ENCODE measurements at regions not wholly inside any gene's neighbourhood (a gene's known extent, or its start where the extent isn't known, plus 50 kb on each side); places are given as distances from the start of the nearest gene placed in this dataset.
"Not testable (repeated sequence)": the region's sequence is repeated elsewhere in the genome, so short reads cannot be mapped to it uniquely, and the experiment has no call there.

DNA sequence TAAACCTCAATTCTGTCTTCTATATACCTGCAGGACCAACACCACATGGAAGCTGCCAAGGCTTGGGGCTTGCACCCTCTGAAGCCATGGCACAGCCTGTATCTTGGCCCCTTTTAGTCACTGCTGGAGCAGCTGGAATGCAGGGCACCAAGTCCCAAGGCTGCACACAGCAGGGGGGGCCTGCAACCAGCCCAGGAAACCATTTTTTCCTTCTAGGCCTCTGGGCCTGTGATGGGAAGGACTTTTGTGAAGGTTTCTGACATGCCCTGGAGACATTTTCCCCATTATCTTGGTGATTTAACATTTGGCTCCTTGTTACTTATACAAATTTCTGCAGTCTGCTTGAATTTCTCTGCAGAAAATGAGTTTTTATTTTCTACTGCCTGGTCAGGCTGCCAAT, 123.2 kb upstream of the PCGF5 start:
- no peaks in the 10 kb centered on the region for H3K4me1 ChIP-seq (ENCODE audit: control insufficient read depth in 2 of 2, insufficient read depth in 2 of 2, low read length in 1 of 2)
- no peaks in the 10 kb centered on the region for H3K36me3 ChIP-seq (ENCODE audit: control insufficient read depth in 2 of 2, insufficient read depth in 2 of 2, low read length in 1 of 2)
- H3K9me3 ChIP-seq (ENCODE audit: control insufficient read depth in 2 of 2, insufficient read depth in 1 of 2, low read depth in 1 of 2, low read length in 1 of 2) = peaks cover 0 to 5% of the 10 kb centered on the region in 2 donors
- H3K27ac ChIP-seq (ENCODE audit: low read depth in 2 of 2, low read length in 1 of 2) = no peak overlapping the region
- H3K27me3 ChIP-seq (ENCODE audit: control insufficient read depth in 1 of 2, insufficient read depth in 2 of 2, low read length in 2 of 2) = no peaks in the 10 kb centered on the region
- H3K4me3 ChIP-seq (ENCODE audit: low read depth in 1 of 2, low read length in 2 of 2) = no peak overlapping the region

DNA sequence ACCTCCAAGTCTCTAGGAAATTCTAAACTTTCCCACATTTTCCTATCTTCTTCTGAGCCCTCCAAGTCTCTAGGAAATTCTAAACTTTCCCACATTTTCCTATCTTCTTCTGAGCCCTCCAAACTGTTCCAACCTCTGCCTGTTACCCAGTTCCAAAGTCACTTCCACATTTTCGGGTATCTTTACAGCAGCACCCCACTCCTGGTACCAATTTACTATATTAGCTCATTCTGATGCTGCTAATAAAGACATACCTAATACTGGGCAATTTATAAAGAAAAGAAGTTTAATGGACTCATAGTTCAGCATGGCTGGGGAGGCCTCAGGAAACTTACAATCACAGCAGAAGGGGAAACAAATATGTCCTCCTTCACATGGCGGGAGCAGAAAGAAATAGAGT, 122.4 kb upstream of the PCGF5 start:
- not testable (repeated sequence) for H3K36me3 ChIP-seq (ENCODE audit: control insufficient read depth in 2 of 2, insufficient read depth in 2 of 2, low read length in 1 of 2); H3K27me3 ChIP-seq (ENCODE audit: control insufficient read depth in 1 of 2, insufficient read depth in 2 of 2, low read length in 2 of 2); H3K4me3 ChIP-seq (ENCODE audit: low read depth in 1 of 2, low read length in 2 of 2); H3K9me3 ChIP-seq (ENCODE audit: control insufficient read depth in 2 of 2, insufficient read depth in 1 of 2, low read depth in 1 of 2, low read length in 1 of 2); H3K27ac ChIP-seq (ENCODE audit: low read depth in 2 of 2, low read length in 1 of 2); H3K4me1 ChIP-seq (ENCODE audit: control insufficient read depth in 2 of 2, insufficient read depth in 2 of 2, low read length in 1 of 2)
- WGBS, 2 donors = 94 to 98% methylated on average over 2 of the region's 2 CpGs

DNA sequence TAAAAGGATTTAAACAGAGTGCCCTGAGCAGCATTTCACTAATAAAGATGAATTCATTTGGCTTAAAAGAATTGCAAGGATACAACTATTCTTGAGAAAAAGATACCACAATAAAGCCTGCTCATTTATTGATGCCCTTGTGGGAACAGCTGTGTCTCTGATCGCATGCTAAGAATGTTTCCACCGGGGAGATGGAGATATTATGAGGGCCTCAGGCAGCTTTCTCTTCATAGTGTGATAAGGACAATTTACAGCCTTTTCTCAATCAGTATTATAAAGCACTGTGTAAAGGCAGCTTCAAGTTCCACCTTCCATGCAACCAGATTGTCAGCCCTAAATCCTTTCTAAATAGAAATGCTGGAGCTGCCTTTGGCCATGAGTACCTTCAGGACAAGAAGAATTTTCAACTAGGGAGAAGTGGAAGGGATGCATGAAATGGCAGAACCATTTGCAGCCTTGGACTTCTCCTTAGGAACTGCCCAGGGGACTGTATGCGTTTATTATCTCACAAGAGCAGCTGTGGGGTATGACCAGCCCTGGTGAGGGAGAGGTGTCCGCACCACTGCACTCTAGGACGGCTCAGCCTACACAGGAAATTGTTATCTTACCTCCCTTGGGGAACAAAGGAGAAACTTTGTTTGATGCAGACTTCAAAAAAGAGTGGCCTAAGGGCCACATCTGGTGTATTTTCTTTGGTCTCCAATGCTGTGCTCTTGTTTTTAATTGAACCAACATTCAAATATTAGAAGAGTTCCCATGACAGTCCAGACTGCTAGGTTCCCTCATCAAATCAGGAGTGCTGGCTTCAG, 116.9 kb upstream of the PCGF5 start:
- Histone ChIP-seq H3K4me1 (ENCODE audit: control insufficient read depth in 2 of 2, insufficient read depth in 2 of 2, low read length in 1 of 2) (peaks cover 0 to 3% of the 10 kb centered on the region in 2 donors), H3K36me3 (ENCODE audit: control insufficient read depth in 2 of 2, insufficient read depth in 2 of 2, low read length in 1 of 2) (no peaks in the 10 kb centered on the region), H3K4me3 (ENCODE audit: low read depth in 1 of 2, low read length in 2 of 2) (no peak overlapping the region), H3K27ac (ENCODE audit: low read depth in 2 of 2, low read length in 1 of 2) (no peak overlapping the region), H3K9me3 (ENCODE audit: control insufficient read depth in 2 of 2, insufficient read depth in 1 of 2, low read depth in 1 of 2, low read length in 1 of 2) (no peaks in the 10 kb centered on the region), H3K27me3 (ENCODE audit: control insufficient read depth in 1 of 2, insufficient read depth in 2 of 2, low read length in 2 of 2) (no peaks in the 10 kb centered on the region)
- WGBS, 2 donors = 41 to 46% methylated on average over 5 of the region's 5 CpGs

DNA sequence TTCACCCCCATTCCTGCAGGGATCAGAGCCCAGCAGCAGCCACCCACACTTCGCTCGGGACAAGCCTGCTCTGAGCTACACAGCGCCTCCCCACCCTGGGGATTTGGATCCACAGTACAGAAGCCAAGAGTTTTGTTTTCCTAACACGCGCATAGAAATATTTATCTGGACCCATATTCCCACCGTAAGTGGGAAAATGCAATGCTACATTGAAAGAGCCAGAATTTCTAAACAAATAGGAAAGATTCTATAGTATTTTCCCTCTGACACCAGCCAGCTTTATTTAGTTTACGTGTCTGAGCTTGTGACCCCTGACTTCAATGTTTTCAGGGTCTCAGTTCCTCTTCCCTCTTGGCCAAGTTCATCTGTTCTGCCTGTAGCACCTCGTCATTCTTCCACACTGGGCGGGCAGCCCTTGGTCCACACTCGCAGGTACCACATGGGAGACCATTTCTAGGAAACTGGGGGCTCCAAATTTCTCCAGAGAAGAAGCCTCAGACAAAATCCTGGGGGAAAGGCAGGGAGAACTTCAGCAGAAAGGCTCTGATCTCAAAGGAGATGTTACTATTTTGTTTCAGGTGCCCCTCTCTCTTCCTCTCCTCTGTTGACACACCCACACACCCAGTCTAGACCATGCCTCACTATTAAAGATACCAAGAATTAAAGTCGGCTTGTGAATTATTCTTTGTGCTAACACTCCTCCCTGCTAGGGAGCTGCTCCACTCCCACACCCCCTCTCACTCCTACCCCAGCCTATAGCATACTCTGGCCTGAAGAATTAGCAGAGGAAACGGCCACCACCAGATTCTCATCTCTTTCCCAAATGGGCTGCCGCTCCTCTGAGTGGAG, 116.0 kb upstream of the PCGF5 start:
- Histone ChIP-seq H3K4me1 (ENCODE audit: control insufficient read depth in 2 of 2, insufficient read depth in 2 of 2, low read length in 1 of 2) (peaks cover 0 to 3% of the 10 kb centered on the region in 2 donors), H3K9me3 (ENCODE audit: control insufficient read depth in 2 of 2, insufficient read depth in 1 of 2, low read depth in 1 of 2, low read length in 1 of 2) (no peaks in the 10 kb centered on the region), H3K27ac (ENCODE audit: low read depth in 2 of 2, low read length in 1 of 2) (no peak overlapping the region), H3K36me3 (ENCODE audit: control insufficient read depth in 2 of 2, insufficient read depth in 2 of 2, low read length in 1 of 2) (no peaks in the 10 kb centered on the region), H3K4me3 (ENCODE audit: low read depth in 1 of 2, low read length in 2 of 2) (no peak overlapping the region), H3K27me3 (ENCODE audit: control insufficient read depth in 1 of 2, insufficient read depth in 2 of 2, low read length in 2 of 2) (no peaks in the 10 kb centered on the region)
- 49 to 66% methylated on average over 13 of the region's 13 CpGs for WGBS, 2 donors

DNA sequence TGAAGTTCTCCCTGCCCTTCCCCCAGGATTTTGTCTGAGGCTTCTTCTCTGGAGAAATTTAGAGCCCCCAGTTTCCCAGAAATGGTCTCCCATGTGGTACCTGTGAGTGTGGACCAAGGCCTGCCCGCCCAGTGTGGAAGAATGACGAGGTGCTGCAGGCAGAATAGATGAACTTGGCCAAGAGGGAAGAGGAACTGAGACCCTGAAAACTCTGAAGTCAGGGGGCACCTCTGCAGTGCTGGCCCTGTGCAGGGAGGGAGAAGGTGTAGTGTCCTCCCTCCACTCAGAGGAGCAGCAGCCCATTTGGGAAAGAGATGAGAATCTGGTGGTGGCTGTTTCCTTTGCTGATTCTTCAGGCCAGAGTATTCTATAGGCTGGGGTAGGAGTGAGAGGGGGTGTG, 115.2 kb upstream of the PCGF5 start:
- no peaks in the 10 kb centered on the region for H3K27me3 ChIP-seq (ENCODE audit: control insufficient read depth in 1 of 2, insufficient read depth in 2 of 2, low read length in 2 of 2)
- H3K4me3 ChIP-seq (ENCODE audit: low read depth in 1 of 2, low read length in 2 of 2) = no peak overlapping the region
- H3K4me1 ChIP-seq (ENCODE audit: control insufficient read depth in 2 of 2, insufficient read depth in 2 of 2, low read length in 1 of 2) = peaks cover 0 to 3% of the 10 kb centered on the region in 2 donors
- 77 to 90% methylated on average over 2 of the region's 2 CpGs for WGBS, 2 donors
- no peak overlapping the region for H3K27ac ChIP-seq (ENCODE audit: low read depth in 2 of 2, low read length in 1 of 2)
- no peaks in the 10 kb centered on the region for H3K36me3 ChIP-seq (ENCODE audit: control insufficient read depth in 2 of 2, insufficient read depth in 2 of 2, low read length in 1 of 2)
- no peaks in the 10 kb centered on the region for H3K9me3 ChIP-seq (ENCODE audit: control insufficient read depth in 2 of 2, insufficient read depth in 1 of 2, low read depth in 1 of 2, low read length in 1 of 2)

DNA sequence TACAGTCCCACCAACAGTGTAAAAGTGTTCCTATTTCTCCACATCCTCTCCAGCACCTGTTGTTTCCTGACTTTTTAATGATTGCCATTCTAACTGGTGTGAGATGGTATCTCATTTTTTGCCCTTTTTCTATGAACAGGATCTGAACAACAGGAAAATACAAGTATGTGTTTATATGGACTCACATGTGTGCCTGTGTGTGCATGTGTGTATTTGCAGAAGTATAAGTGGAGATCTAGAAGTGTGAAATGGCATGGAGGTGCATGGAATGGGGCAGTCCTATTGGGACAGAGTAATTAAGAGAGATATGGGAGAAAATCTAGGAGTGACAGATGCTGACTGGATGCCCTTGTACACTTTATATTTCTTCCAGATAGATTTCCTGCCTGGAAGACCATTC, 111.6 kb upstream of the PCGF5 start:
- H3K27me3 ChIP-seq (ENCODE audit: control insufficient read depth in 1 of 2, insufficient read depth in 2 of 2, low read length in 2 of 2) = no peaks in the 10 kb centered on the region
- H3K27ac ChIP-seq (ENCODE audit: low read depth in 2 of 2, low read length in 1 of 2) = no peak overlapping the region
- no peaks in the 10 kb centered on the region for H3K9me3 ChIP-seq (ENCODE audit: control insufficient read depth in 2 of 2, insufficient read depth in 1 of 2, low read depth in 1 of 2, low read length in 1 of 2)
- H3K4me1 ChIP-seq (ENCODE audit: control insufficient read depth in 2 of 2, insufficient read depth in 2 of 2, low read length in 1 of 2) = no peaks in the 10 kb centered on the region
- no peak overlapping the region for H3K4me3 ChIP-seq (ENCODE audit: low read depth in 1 of 2, low read length in 2 of 2)
- H3K36me3 ChIP-seq (ENCODE audit: control insufficient read depth in 2 of 2, insufficient read depth in 2 of 2, low read length in 1 of 2) = no peaks in the 10 kb centered on the region

DNA sequence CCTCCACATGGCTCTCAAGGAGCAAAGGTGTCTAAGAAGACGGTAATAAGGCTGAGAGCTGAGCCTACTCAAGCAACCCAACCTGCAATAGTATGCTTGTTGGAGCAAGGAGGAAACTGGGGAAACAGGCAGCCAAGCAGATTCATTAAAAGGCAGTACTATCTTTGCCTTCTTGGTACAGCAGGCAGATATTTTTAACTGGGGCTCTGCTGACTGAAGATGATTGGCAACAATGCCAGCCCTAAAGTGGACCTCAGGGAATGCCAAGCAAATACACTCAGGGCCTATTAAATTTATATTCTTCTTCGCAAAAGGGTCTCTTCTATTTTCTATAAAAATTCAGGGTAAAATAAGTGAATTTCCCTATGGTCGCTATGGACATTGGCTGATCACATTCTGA, 109.4 kb upstream of the PCGF5 start:
- Histone ChIP-seq H3K4me3 (ENCODE audit: low read depth in 1 of 2, low read length in 2 of 2) (no peak overlapping the region), H3K27me3 (ENCODE audit: control insufficient read depth in 1 of 2, insufficient read depth in 2 of 2, low read length in 2 of 2) (no peaks in the 10 kb centered on the region), H3K9me3 (ENCODE audit: control insufficient read depth in 2 of 2, insufficient read depth in 1 of 2, low read depth in 1 of 2, low read length in 1 of 2) (no peaks in the 10 kb centered on the region), H3K36me3 (ENCODE audit: control insufficient read depth in 2 of 2, insufficient read depth in 2 of 2, low read length in 1 of 2) (no peaks in the 10 kb centered on the region), H3K4me1 (ENCODE audit: control insufficient read depth in 2 of 2, insufficient read depth in 2 of 2, low read length in 1 of 2) (no peaks in the 10 kb centered on the region), H3K27ac (ENCODE audit: low read depth in 2 of 2, low read length in 1 of 2) (no peak overlapping the region)
- WGBS, 2 donors = 93 to 95% methylated on average over 3 of the region's 3 CpGs

DNA sequence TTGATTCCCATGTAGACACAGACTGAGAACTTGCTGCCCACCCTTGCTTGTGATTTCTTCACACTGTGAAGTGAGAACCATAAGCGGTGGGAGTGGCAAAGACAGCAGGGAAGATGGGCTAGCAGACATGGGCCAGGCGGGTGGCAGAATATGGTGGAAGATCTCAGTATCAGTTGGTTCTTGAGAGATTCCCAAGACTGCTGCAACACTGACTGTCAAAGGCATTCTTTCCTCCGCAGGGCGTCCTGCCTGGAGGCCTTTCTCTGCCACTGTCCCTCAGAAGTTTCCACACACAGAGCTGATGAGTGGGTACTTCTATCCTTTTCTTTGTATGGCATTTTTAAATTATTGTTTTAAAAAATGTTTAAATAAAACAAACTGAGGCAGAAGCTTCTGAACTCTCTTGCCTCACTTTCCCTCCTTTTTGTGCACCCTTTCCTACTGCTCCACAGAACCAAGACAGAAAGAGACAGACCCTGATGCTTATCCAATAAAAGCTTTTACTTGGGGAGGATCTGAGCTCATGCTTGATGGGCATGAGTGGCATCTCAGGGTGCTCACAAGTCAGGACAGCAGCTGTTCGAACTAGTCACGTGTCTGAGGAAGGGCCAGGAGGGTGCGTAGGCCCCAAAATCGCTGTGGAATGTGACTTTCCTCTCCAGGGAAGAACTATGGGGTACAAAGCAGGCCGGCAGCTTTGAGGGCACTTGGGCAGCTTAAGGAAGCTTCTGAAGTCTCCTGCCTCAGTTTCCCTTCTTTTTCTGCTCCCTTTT, 104.7 kb upstream of the PCGF5 start:
- Histone ChIP-seq H3K9me3 (ENCODE audit: control insufficient read depth in 2 of 2, insufficient read depth in 1 of 2, low read depth in 1 of 2, low read length in 1 of 2) (no peaks in the 10 kb centered on the region), H3K4me3 (ENCODE audit: low read depth in 1 of 2, low read length in 2 of 2) (no peak overlapping the region), H3K36me3 (ENCODE audit: control insufficient read depth in 2 of 2, insufficient read depth in 2 of 2, low read length in 1 of 2) (no peaks in the 10 kb centered on the region), H3K27me3 (ENCODE audit: control insufficient read depth in 1 of 2, insufficient read depth in 2 of 2, low read length in 2 of 2) (no peaks in the 10 kb centered on the region), H3K27ac (ENCODE audit: low read depth in 2 of 2, low read length in 1 of 2) (no peak overlapping the region), H3K4me1 (ENCODE audit: control insufficient read depth in 2 of 2, insufficient read depth in 2 of 2, low read length in 1 of 2) (no peaks in the 10 kb centered on the region)
- 91 to 96% methylated on average over 9 of the region's 9 CpGs for WGBS, 2 donors

DNA sequence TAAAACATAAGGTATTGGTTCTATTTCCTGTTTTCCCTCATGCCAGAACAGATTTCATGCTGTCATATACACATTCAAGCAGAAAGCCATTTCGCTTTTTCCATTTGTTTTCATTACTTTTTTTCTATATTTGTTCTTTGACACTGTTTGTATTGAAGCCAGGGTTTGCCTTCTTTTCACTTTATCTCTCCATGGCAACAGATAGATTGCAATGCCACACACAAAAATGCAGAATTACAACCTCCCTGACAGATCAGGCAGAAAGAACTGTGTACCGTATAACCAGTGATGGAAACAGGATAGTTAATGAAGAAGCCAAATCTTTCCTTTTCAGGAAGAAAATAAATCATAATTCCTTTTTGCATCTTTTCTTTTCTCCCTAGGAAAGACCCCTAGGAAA, 103.0 kb upstream of the PCGF5 start:
- H3K36me3 ChIP-seq (ENCODE audit: control insufficient read depth in 2 of 2, insufficient read depth in 2 of 2, low read length in 1 of 2) = no peaks in the 10 kb centered on the region
- no peak overlapping the region for H3K27ac ChIP-seq (ENCODE audit: low read depth in 2 of 2, low read length in 1 of 2)
- 46 to 54% methylated on average over 2 of the region's 2 CpGs for WGBS, 2 donors
- no peak overlapping the region for H3K4me3 ChIP-seq (ENCODE audit: low read depth in 1 of 2, low read length in 2 of 2)
- no peaks in the 10 kb centered on the region for H3K27me3 ChIP-seq (ENCODE audit: control insufficient read depth in 1 of 2, insufficient read depth in 2 of 2, low read length in 2 of 2)
- H3K9me3 ChIP-seq (ENCODE audit: control insufficient read depth in 2 of 2, insufficient read depth in 1 of 2, low read depth in 1 of 2, low read length in 1 of 2) = no peaks in the 10 kb centered on the region
- no peaks in the 10 kb centered on the region for H3K4me1 ChIP-seq (ENCODE audit: control insufficient read depth in 2 of 2, insufficient read depth in 2 of 2, low read length in 1 of 2)
